ENCODE measurements at regions not wholly inside any gene's neighbourhood (a gene's known extent, or its start where the extent isn't known, plus 50 kb on each side); places are given as distances from the start of the nearest gene placed in this dataset.

GRCh38 chr10:4088354-4089066, 303.5 kb upstream of the KLF6 start:
- intact Hi-C loops (cut with DNase I) = no loop called here
- 94 to 95% methylated on average over 14 of the region's 14 CpGs for WGBS, 2 donors
- Histone ChIP-seq H3K36me3 (no peaks in the 10 kb centered on the region), H3K4me1 (peaks cover 0 to 16% (median 10%) of the 10 kb centered on the region in 4 donors), H3K27me3 (no peaks in the 10 kb centered on the region), H3K4me3 (no peak overlapping the region), H3K9me3 (no peaks in the 10 kb centered on the region), H3K27ac (no peak overlapping the region)
- no peak for DNase-seq
- TF ChIP-seq EP300 (IDR thresholded peaks at IDR 0.05) (no peak), POLR2A (IDR thresholded peaks at IDR 0.05) (no peak), POLR2AphosphoS5 (IDR thresholded peaks at IDR 0.05) (no peak)
- TF ChIP-seq, protein P1, sequence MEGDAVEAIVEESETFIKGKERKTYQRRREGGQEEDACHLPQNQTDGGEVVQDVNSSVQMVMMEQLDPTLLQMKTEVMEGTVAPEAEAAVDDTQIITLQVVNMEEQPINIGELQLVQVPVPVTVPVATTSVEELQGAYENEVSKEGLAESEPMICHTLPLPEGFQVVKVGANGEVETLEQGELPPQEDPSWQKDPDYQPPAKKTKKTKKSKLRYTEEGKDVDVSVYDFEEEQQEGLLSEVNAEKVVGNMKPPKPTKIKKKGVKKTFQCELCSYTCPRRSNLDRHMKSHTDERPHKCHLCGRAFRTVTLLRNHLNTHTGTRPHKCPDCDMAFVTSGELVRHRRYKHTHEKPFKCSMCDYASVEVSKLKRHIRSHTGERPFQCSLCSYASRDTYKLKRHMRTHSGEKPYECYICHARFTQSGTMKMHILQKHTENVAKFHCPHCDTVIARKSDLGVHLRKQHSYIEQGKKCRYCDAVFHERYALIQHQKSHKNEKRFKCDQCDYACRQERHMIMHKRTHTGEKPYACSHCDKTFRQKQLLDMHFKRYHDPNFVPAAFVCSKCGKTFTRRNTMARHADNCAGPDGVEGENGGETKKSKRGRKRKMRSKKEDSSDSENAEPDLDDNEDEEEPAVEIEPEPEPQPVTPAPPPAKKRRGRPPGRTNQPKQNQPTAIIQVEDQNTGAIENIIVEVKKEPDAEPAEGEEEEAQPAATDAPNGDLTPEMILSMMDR (IDR thresholded peaks at IDR 0.05) = no peak

DNA sequence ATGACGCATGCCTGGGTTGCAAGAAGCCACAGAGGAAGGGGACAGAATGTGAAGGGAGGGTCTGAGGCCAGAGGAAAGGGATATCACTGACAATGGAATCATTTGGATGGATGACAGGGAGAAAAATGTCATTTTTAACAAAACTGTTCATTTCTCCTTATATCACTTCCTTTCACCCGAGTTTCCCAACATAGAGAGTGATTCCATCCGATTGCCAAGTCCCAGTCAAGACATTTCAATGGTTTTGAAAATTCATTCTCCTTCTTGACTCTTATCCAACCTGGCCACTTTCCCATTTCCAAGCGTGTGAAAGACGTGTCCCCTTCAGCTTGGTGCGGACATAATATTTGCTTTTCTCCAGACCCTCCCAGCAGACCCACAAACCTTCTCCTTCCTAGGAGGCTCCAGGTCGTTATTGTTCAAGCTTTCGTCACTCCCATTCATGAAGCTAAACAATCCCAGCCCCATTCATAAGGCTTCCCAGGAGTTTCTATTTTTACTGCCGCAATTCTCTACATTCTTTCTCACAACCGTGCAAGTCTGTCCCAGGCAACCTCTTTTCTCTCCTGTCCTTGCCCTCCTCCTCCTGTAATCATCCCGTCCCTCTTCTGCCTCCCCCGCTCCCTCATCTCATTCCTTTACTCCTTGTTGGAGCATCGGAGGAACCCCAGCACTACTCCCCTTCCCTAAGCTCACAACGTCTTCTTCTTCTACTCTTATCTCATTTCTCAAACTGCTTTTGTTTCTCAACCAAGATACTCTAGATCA, 301.3 kb upstream of the KLF6 start:
- no peaks in the 10 kb centered on the region for H3K36me3 ChIP-seq
- 71 to 75% methylated on average over 14 of the region's 14 CpGs for WGBS, 2 donors
- no peak for DNase-seq
- no peaks in the 10 kb centered on the region for H3K9me3 ChIP-seq
- intact Hi-C loops (cut with DNase I) = no loop called here
- H3K27ac ChIP-seq = peak overlapping the region in 1 of 4 donors; percentile 20
- H3K27me3 ChIP-seq = no peaks in the 10 kb centered on the region
- TF ChIP-seq EP300 (IDR thresholded peaks at IDR 0.05) = no peak
- no peak for TF ChIP-seq POLR2A (IDR thresholded peaks at IDR 0.05)
- TF ChIP-seq, protein P1 (IDR thresholded peaks at IDR 0.05) = no peak
- no peak for TF ChIP-seq POLR2AphosphoS5 (IDR thresholded peaks at IDR 0.05)
- peaks cover 0 to 25% (median 18%) of the 10 kb centered on the region in 4 donors for H3K4me1 ChIP-seq
- H3K4me3 ChIP-seq = peak overlapping the region in 1 of 4 donors; percentile 3

- no peaks in the 10 kb centered on the region for H3K27me3 ChIP-seq
- 73 to 87% methylated on average over 2 of the region's 2 CpGs for WGBS, 2 donors
- H3K4me3 ChIP-seq = no peak overlapping the region
- H3K4me1 ChIP-seq = peaks cover 0 to 25% (median 18%) of the 10 kb centered on the region in 4 donors
- H3K9me3 ChIP-seq = no peaks in the 10 kb centered on the region
- DNase-seq = peak; percentile 60
- TF ChIP-seq POLR2AphosphoS5 (IDR thresholded peaks at IDR 0.05) (peak in 3 of 4 donors; percentile 25 to 53 (median 51)), POLR2A (IDR thresholded peaks at IDR 0.05) (no peak)
- no peaks in the 10 kb centered on the region for H3K36me3 ChIP-seq
- intact Hi-C loops (cut with DNase I) = no loop called here
- H3K27ac ChIP-seq = peak overlapping the region; percentile 3 to 63 (median 36)
These were observed 298.5 kb upstream of the KLF6 start for GRCh38 chr10:4083509-4084003.

GRCh38 chr10:4082861-4083260, 297.9 kb upstream of the KLF6 start:
- H3K27ac ChIP-seq = peak overlapping the region; percentile 3 to 63 (median 36)
- intact Hi-C loops (cut with DNase I) = no loop called here
- no peaks in the 10 kb centered on the region for H3K36me3 ChIP-seq
- no peaks in the 10 kb centered on the region for H3K27me3 ChIP-seq
- H3K9me3 ChIP-seq = no peaks in the 10 kb centered on the region
- no peak for DNase-seq
- WGBS, 2 donors = 79 to 93% methylated on average over 2 of the region's 2 CpGs
- peaks cover 0 to 25% (median 18%) of the 10 kb centered on the region in 4 donors for H3K4me1 ChIP-seq
- no peak for TF ChIP-seq POLR2A (IDR thresholded peaks at IDR 0.05)
- no peak for TF ChIP-seq POLR2AphosphoS5 (IDR thresholded peaks at IDR 0.05)
- TF ChIP-seq, protein P1 (IDR thresholded peaks at IDR 0.05) = no peak
- no peak for TF ChIP-seq EP300 (IDR thresholded peaks at IDR 0.05)
- H3K4me3 ChIP-seq = no peak overlapping the region

DNA sequence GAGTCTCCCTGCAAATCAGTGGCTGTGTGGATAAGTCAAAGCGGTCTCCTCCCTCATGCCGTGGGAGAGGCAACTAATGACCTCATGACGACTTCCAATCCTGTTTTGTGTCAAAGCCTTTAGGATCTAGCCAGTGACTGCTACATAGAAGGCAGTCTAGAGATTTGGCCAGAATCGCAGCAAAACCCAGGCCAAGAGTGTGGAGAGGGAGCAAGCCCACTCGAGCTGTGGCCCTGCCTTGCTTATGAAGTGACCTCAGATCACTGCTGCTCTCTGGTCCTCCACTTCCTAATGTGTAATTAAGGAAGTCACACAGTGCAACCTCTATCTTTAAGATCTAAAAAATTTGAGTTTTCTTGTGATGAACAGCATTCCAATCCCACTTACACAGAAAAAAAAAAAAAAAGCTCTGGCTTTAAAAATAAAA, 296.7 kb upstream of the KLF6 start:
- intact Hi-C loops (cut with DNase I) = no loop called here
- no peaks in the 10 kb centered on the region for H3K9me3 ChIP-seq
- no peaks in the 10 kb centered on the region for H3K27me3 ChIP-seq
- peak overlapping the region; percentile 8 to 48 (median 36) for H3K27ac ChIP-seq
- H3K4me3 ChIP-seq = no peak overlapping the region
- no peak for TF ChIP-seq POLR2A (IDR thresholded peaks at IDR 0.05)
- no peak for TF ChIP-seq EP300 (IDR thresholded peaks at IDR 0.05)
- peak in 3 of 4 donors; percentile 18 to 27 (median 22) for TF ChIP-seq POLR2AphosphoS5 (IDR thresholded peaks at IDR 0.05)
- TF ChIP-seq, protein P1 (IDR thresholded peaks at IDR 0.05) = no peak
- no peaks in the 10 kb centered on the region for H3K36me3 ChIP-seq
- no peak for DNase-seq
- WGBS, 2 donors = 75 to 91% methylated on average over 5 of the region's 5 CpGs
- peaks cover 0 to 24% (median 18%) of the 10 kb centered on the region in 4 donors for H3K4me1 ChIP-seq

Measured in sigmoid colon (tissue), 6 donors.